ENCODE measurements at regions not wholly inside any gene's neighbourhood (a gene's known extent, or its start where the extent isn't known, plus 50 kb on each side); places are given as distances from the start of the nearest gene placed in this dataset.
"Not testable (repeated sequence)": the region's sequence is repeated elsewhere in the genome, so short reads cannot be mapped to it uniquely, and the experiment has no call there.

- peak overlapping the region; percentile 81 for H3K27ac Mint-ChIP-seq
These were observed 77.4 kb upstream of the LYSMD4 start for GRCh38 chr15:99810663-99811062.

GRCh38 chr15:99799854-99800250 is 66.6 kb upstream of the LYSMD4 start:
- DNase-seq (ENCODE audit: low spot score); H3K27me3 Mint-ChIP-seq (ENCODE audit: low read depth); H3K9me3 Mint-ChIP-seq; H3K27ac Mint-ChIP-seq; intact Hi-C loops (cut with micrococcal nuclease); H3K36me3 Mint-ChIP-seq (ENCODE audit: low read depth); H3K4me1 Mint-ChIP-seq (ENCODE audit: low read depth); H3K4me3 Mint-ChIP-seq (ENCODE audit: low read depth): not testable (repeated sequence)

More at GRCh38 chr15:99810663-99811062, 77.4 kb upstream of the LYSMD4 start:
- not testable (repeated sequence) for DNase-seq (ENCODE audit: low spot score); H3K9me3 Mint-ChIP-seq; H3K27me3 Mint-ChIP-seq (ENCODE audit: low read depth)
- H3K4me1 Mint-ChIP-seq (ENCODE audit: low read depth), result peaks cover 16% of the 10 kb centered on the region
- H3K36me3 Mint-ChIP-seq (ENCODE audit: low read depth), result peaks cover 32% of the 10 kb centered on the region
- intact Hi-C loops (cut with micrococcal nuclease), result loop anchor here (1.0 to 2.0 kb wide), 2 partner anchors 16 to 32 kb away; no protein-coding TSS in a partner anchor
- peak overlapping the region; percentile 73 for H3K4me3 Mint-ChIP-seq (ENCODE audit: low read depth)

- intact Hi-C loops (cut with micrococcal nuclease); H3K27me3 Mint-ChIP-seq (ENCODE audit: low read depth); H3K4me1 Mint-ChIP-seq (ENCODE audit: low read depth); DNase-seq (ENCODE audit: low spot score); H3K27ac Mint-ChIP-seq; H3K4me3 Mint-ChIP-seq (ENCODE audit: low read depth); H3K36me3 Mint-ChIP-seq (ENCODE audit: low read depth); H3K9me3 Mint-ChIP-seq: not testable (repeated sequence)
These were observed 66.1 kb upstream of the LYSMD4 start for GRCh38 chr15:99799182-99799853.

GRCh38 chr15:99796940-99797870 is 64.0 kb upstream of the LYSMD4 start:
- DNase-seq (ENCODE audit: low spot score); H3K4me3 Mint-ChIP-seq (ENCODE audit: low read depth); H3K36me3 Mint-ChIP-seq (ENCODE audit: low read depth); H3K27me3 Mint-ChIP-seq (ENCODE audit: low read depth); H3K9me3 Mint-ChIP-seq; intact Hi-C loops (cut with micrococcal nuclease); H3K4me1 Mint-ChIP-seq (ENCODE audit: low read depth); H3K27ac Mint-ChIP-seq: not testable (repeated sequence)

- H3K4me1 Mint-ChIP-seq (ENCODE audit: low read depth); intact Hi-C loops (cut with micrococcal nuclease); H3K9me3 Mint-ChIP-seq; H3K27ac Mint-ChIP-seq; H3K36me3 Mint-ChIP-seq (ENCODE audit: low read depth); DNase-seq (ENCODE audit: low spot score); H3K4me3 Mint-ChIP-seq (ENCODE audit: low read depth): not testable (repeated sequence)
- H3K27me3 Mint-ChIP-seq (ENCODE audit: low read depth), result peaks cover 16% of the 10 kb centered on the region
These were observed 58.9 kb upstream of the LYSMD4 start for GRCh38 chr15:99791881-99792807.

GRCh38 chr15:99790751-99791150 is 57.5 kb upstream of the LYSMD4 start:
- H3K4me1 Mint-ChIP-seq (ENCODE audit: low read depth); H3K9me3 Mint-ChIP-seq; H3K4me3 Mint-ChIP-seq (ENCODE audit: low read depth); H3K27ac Mint-ChIP-seq; intact Hi-C loops (cut with micrococcal nuclease); H3K36me3 Mint-ChIP-seq (ENCODE audit: low read depth); DNase-seq (ENCODE audit: low spot score): not testable (repeated sequence)
- H3K27me3 Mint-ChIP-seq (ENCODE audit: low read depth), result peaks cover 20% of the 10 kb centered on the region

GRCh38 chr15:99788156-99788555 is 54.9 kb upstream of the LYSMD4 start:
- no peaks in the 10 kb centered on the region for H3K36me3 Mint-ChIP-seq (ENCODE audit: low read depth)
- H3K9me3 Mint-ChIP-seq, result no peaks in the 10 kb centered on the region
- intact Hi-C loops (cut with micrococcal nuclease), result no loop called here
- no peak overlapping the region for H3K4me3 Mint-ChIP-seq (ENCODE audit: low read depth)
- no peak for DNase-seq (ENCODE audit: low spot score)
- H3K27ac Mint-ChIP-seq, result no peak overlapping the region
- H3K4me1 Mint-ChIP-seq (ENCODE audit: low read depth), result no peaks in the 10 kb centered on the region
- H3K27me3 Mint-ChIP-seq (ENCODE audit: low read depth), result peaks cover 20% of the 10 kb centered on the region

- peaks cover 24% of the 10 kb centered on the region for H3K27me3 Mint-ChIP-seq (ENCODE audit: low read depth)
- H3K36me3 Mint-ChIP-seq (ENCODE audit: low read depth); intact Hi-C loops (cut with micrococcal nuclease); H3K4me3 Mint-ChIP-seq (ENCODE audit: low read depth); H3K4me1 Mint-ChIP-seq (ENCODE audit: low read depth); H3K27ac Mint-ChIP-seq; DNase-seq (ENCODE audit: low spot score); H3K9me3 Mint-ChIP-seq: not testable (repeated sequence)
These were observed 51.6 kb upstream of the LYSMD4 start for GRCh38 chr15:99784800-99785199.

- DNase-seq (ENCODE audit: low spot score); H3K4me3 Mint-ChIP-seq (ENCODE audit: low read depth); intact Hi-C loops (cut with micrococcal nuclease); H3K36me3 Mint-ChIP-seq (ENCODE audit: low read depth); H3K4me1 Mint-ChIP-seq (ENCODE audit: low read depth); H3K9me3 Mint-ChIP-seq; H3K27ac Mint-ChIP-seq: not testable (repeated sequence)
- H3K27me3 Mint-ChIP-seq (ENCODE audit: low read depth), result peaks cover 20% of the 10 kb centered on the region
These were observed 50.8 kb upstream of the LYSMD4 start for GRCh38 chr15:99783918-99784619.
